Spleen (tissue), 11 donors: ENCODE measurements at regions not wholly inside any gene's neighbourhood (a gene's known extent, or its start where the extent isn't known, plus 50 kb on each side); places are given as distances from the start of the nearest gene placed in this dataset.

Experiments used
- DNase-seq: peaks from one replicate; pipeline ENCODE4 v3.0.0-alpha.2; 2020
- H3K27ac ChIP-seq, 8 donors: fragments of 200-600 bp; sonication (generic) in 7 of 8; 1 replicate in 4 of 8; 2 replicates in 4 of 8; pipeline versions ENCODE4 v1.5.0 to v1.8.0; 2016 to 2021; ENCODE audit warnings: inconsistent platforms in 4 of 8, mild to moderate bottlenecking in 4 of 8, moderate library complexity in 1 of 8
- H3K27me3 ChIP-seq, 7 donors: fragments of 200-600 bp; sonication (generic) in 6 of 7; replicated peaks in 1 of 7; 1 replicate in 4 of 7; 2 replicates in 3 of 7; pipeline versions ENCODE4 v1.5.0 to v1.8.0; 2016 to 2021; ENCODE audit warnings: inconsistent platforms in 3 of 7, mild to moderate bottlenecking in 1 of 7
- H3K36me3 ChIP-seq, 6 donors: fragments of 200-600 bp; sonication (generic) in 5 of 6; 1 replicate in 4 of 6; 2 replicates in 2 of 6; pipeline versions ENCODE4 v1.5.0 to v1.8.0; 2016 to 2021; ENCODE audit warnings: inconsistent platforms in 2 of 6
- H3K4me1 ChIP-seq, 6 donors: fragments of 200-600 bp; sonication (generic) in 5 of 6; 1 replicate in 3 of 6; 2 replicates in 3 of 6; pipeline versions ENCODE4 v1.5.0 to v1.8.0; 2016 to 2021; ENCODE audit warnings: inconsistent platforms in 3 of 6
- H3K4me3 ChIP-seq, 8 donors: fragments of 200-600 bp; sonication (generic) in 7 of 8; 1 replicate in 4 of 8; 2 replicates in 4 of 8; pipeline versions ENCODE4 v1.5.0 to v1.8.0; 2016 to 2021; ENCODE audit warnings: inconsistent platforms in 4 of 8, mild to moderate bottlenecking in 4 of 8, moderate library complexity in 2 of 8
- H3K9me3 ChIP-seq, 8 donors: fragments of 200-600 bp; sonication (generic) in 7 of 8; 1 replicate in 4 of 8; 2 replicates in 4 of 8; pipeline versions ENCODE4 v1.5.0 to v1.8.0; 2016 to 2021; ENCODE audit warnings: inconsistent platforms in 4 of 8
- CTCF ChIP-seq, 11 experiments: fragments of 200-600 bp in 7 of 11; fragments of 450-650 bp in 4 of 11; sonication (generic) in 4 of 11; IDR thresholded peaks in 8 of 11; conservative IDR thresholded peaks in 3 of 11; 1 replicate in 7 of 11; 2 replicates in 4 of 11; pipeline versions ENCODE4 v1.4.0 to v1.8.0; 2016 to 2021; ENCODE audit warnings: antibody characterized with exemption in 11 of 11, inconsistent platforms in 4 of 11, mild to moderate bottlenecking in 1 of 11
- POLR2A ChIP-seq, 3 donors: fragments of 450-650 bp; IDR thresholded peaks; one replicate each; pipeline ENCODE4 v1.5.1; 2017; ENCODE audit warnings: antibody characterized with exemption in 3 of 3, mild to moderate bottlenecking in 1 of 3
- POLR2AphosphoS5 ChIP-seq, 3 donors: sonication (generic); formaldehyde crosslinking; IDR thresholded peaks; one replicate each; pipeline ENCODE4 v1.5.1; 2017; ENCODE audit warnings: antibody characterized with exemption in 3 of 3
- WGBS, 5 donors: extraction: QIAGEN DNeasy Blood & Tissue Kit in 3 of 5; methylation state at CpG; one replicate each; pipeline versions ENCODE4 v1.1.5 to v1.1.7; 2013 to 2018; 5-methylcytosine and 5-hydroxymethylcytosine counted together
- intact Hi-C: fragments of 100-400 bp; cut with DNase I; formaldehyde crosslinking; loops from one replicate; pipeline ENCODE4 v1.15.0; 2023; ENCODE audit warnings: low total_unique reads
- donor health status: healthy with polysubstance abuse.
- donor health status: DM: no; HTN: no; CAD: no; lungs with moderate emphysema.
- donor health status: DM: no; HTN: no; CAD: no.
- donor health status: Bipolar disorder and iron deficiency.
- donor health status: healthy.
- donor health status: DM: no; HTN: no; CAD: no.
- donor health status: DM: yes; HTN: yes; CAD: no.

DNA sequence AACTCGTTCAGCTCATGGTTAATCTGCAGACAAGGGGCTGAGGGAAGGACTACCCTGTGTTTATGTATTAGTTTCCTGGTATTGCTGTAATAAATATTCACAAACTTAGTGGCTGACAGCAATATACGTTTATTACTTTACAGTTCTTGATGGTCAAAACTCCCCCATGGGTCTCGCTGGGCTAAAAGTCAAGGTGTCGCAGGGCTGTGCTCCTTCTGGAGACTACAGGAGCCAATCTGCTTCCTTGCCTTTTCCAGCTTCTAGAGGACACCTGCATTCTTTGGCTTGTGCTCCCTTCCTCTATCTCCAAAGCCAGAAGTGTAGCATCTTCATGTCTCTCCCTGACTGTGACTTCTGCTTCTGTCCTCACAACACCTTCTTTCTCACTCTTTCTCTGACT lies 653.8 kb upstream of the RIOK2 start:
- peaks cover 0 to 6% (median 0%) of the 10 kb centered on the region in 6 donors for H3K4me1 ChIP-seq
- no peaks in the 10 kb centered on the region for H3K27me3 ChIP-seq
- TF ChIP-seq POLR2A (IDR thresholded peaks at IDR 0.05) (no peak), POLR2AphosphoS5 (IDR thresholded peaks at IDR 0.05) (no peak), CTCF (IDR thresholded peaks at IDR 0.05 in 8 of 11, conservative IDR thresholded peaks at IDR 0.05 in 3 of 11) (no peak)
- intact Hi-C loops = no loop called here
- H3K4me3 ChIP-seq = no peak overlapping the region
- no peaks in the 10 kb centered on the region for H3K36me3 ChIP-seq
- H3K9me3 ChIP-seq = peaks cover 0 to 6% (median 0%) of the 10 kb centered on the region in 8 donors
- no peak overlapping the region for H3K27ac ChIP-seq
- 74 to 88% (median 81%) methylated on average over 4 of the region's 4 CpGs for WGBS, 5 donors
- DNase-seq = no peak

DNA sequence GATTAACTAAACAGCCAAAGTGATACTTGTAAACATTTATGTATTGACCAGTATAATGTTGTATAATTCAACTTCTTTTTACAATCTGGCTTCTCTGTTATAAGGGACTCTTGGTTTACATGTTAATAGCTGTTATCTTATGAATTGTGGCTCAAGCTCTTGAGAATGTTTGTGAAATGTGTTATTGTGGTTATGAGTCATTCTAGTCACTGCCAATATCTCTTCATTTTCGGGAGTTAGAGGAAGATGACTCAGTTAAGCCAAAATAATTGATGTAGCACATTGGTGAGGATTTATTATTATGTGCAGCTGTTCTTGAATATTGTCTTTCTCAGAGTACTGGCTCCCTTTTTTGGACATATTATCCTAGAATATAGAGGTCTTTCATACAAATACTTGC lies 655.2 kb upstream of the RIOK2 start:
- no peak for DNase-seq
- WGBS, 5 donors = 0 to 27% (median 8%) methylated on average over 1 of the region's 1 CpG
- Histone ChIP-seq H3K27me3 (no peaks in the 10 kb centered on the region), H3K4me3 (no peak overlapping the region), H3K36me3 (no peaks in the 10 kb centered on the region), H3K27ac (no peak overlapping the region), H3K4me1 (peaks cover 0 to 6% (median 0%) of the 10 kb centered on the region in 6 donors), H3K9me3 (no peaks in the 10 kb centered on the region)
- TF ChIP-seq POLR2A (IDR thresholded peaks at IDR 0.05) (no peak), CTCF (IDR thresholded peaks at IDR 0.05 in 8 of 11, conservative IDR thresholded peaks at IDR 0.05 in 3 of 11) (no peak), POLR2AphosphoS5 (IDR thresholded peaks at IDR 0.05) (no peak)
- intact Hi-C loops = no loop called here

- no peaks in the 10 kb centered on the region for H3K9me3 ChIP-seq
- no peaks in the 10 kb centered on the region for H3K36me3 ChIP-seq
- no peak for DNase-seq
- H3K27me3 ChIP-seq = no peaks in the 10 kb centered on the region
- H3K4me1 ChIP-seq = peaks cover 0 to 6% (median 0%) of the 10 kb centered on the region in 6 donors
- H3K27ac ChIP-seq = no peak overlapping the region
- no peak overlapping the region for H3K4me3 ChIP-seq
- 73 to 90% (median 88%) methylated on average over 2 of the region's 2 CpGs for WGBS, 5 donors
- TF ChIP-seq POLR2A (IDR thresholded peaks at IDR 0.05) = no peak
- no peak for TF ChIP-seq POLR2AphosphoS5 (IDR thresholded peaks at IDR 0.05)
- no peak for TF ChIP-seq CTCF (IDR thresholded peaks at IDR 0.05 in 8 of 11, conservative IDR thresholded peaks at IDR 0.05 in 3 of 11)
- intact Hi-C loops = no loop called here
These were observed 656.5 kb upstream of the RIOK2 start for GRCh38 chr5:97839341-97840086.

DNA sequence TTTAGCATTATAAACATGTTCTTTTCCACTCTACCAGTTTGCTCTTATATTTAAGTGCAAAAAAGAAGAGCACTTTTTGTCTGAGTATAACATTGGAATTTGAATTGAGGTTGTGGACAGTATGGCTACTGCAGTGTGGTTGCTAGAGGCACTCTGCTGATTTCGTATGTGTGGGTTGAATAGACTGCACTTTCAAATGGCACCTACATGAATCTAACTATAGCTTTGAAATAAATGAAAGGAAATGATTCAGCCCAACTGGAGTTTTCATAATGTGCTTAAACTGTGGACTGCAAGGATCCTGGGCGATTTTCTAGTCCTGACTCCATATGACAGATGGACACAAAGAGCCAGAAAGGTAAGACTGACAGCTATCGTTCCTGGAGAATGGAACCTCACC lies 657.6 kb upstream of the RIOK2 start:
- H3K9me3 ChIP-seq = no peaks in the 10 kb centered on the region
- intact Hi-C loops = no loop called here
- no peak for DNase-seq
- H3K27me3 ChIP-seq = no peaks in the 10 kb centered on the region
- H3K27ac ChIP-seq = no peak overlapping the region
- no peaks in the 10 kb centered on the region for H3K36me3 ChIP-seq
- TF ChIP-seq POLR2A (IDR thresholded peaks at IDR 0.05) = no peak
- no peak for TF ChIP-seq POLR2AphosphoS5 (IDR thresholded peaks at IDR 0.05)
- no peak for TF ChIP-seq CTCF (IDR thresholded peaks at IDR 0.05 in 8 of 11, conservative IDR thresholded peaks at IDR 0.05 in 3 of 11)
- WGBS, 5 donors = 71 to 82% (median 76%) methylated on average over 3 of the region's 3 CpGs
- peaks cover 0 to 6% (median 0%) of the 10 kb centered on the region in 6 donors for H3K4me1 ChIP-seq
- no peak overlapping the region for H3K4me3 ChIP-seq
